Heart right ventricle (tissue), 16 donors: ENCODE measurements at regions not wholly inside any gene's neighbourhood (a gene's known extent, or its start where the extent isn't known, plus 50 kb on each side); places are given as distances from the start of the nearest gene placed in this dataset.
A peak's percentile ranks its signal among the peaks of the same experiment; 100 is the strongest.

Experiments used
- ATAC-seq, 8 donors: fragments of 200-7000 bp; cut with Tn5 transposase; one replicate each; pipeline ENCODE4 v1.9.1; 2020; ENCODE audit warnings: mild to moderate bottlenecking in 8 of 8, moderate library complexity in 8 of 8, moderate number of reproducible peaks in 1 of 8
- DNase-seq, 2 donors: peaks; one replicate each; pipeline ENCODE4 v3.0.0-alpha.2; 2020
- H3K27ac ChIP-seq, 10 donors: fragments of 200-600 bp; sonication (generic) in 2 of 10; one replicate each; pipeline versions ENCODE4 v1.5.0 to v1.8.0; 2020 to 2022; ENCODE audit warnings: mild to moderate bottlenecking in 3 of 10
- H3K27me3 ChIP-seq, 7 donors: fragments of 200-600 bp; one replicate each; pipeline ENCODE4 v1.8.0; 2021 to 2022; ENCODE audit warnings: mild to moderate bottlenecking in 2 of 7
- H3K36me3 ChIP-seq, 9 donors: fragments of 200-600 bp; sonication (generic) in 1 of 9; one replicate each; pipeline versions ENCODE4 v1.5.0 to v1.8.0; 2020 to 2022; ENCODE audit warnings: mild to moderate bottlenecking in 2 of 9
- H3K4me1 ChIP-seq, 9 donors: fragments of 200-600 bp; sonication (generic) in 1 of 9; one replicate each; pipeline versions ENCODE4 v1.5.0 to v1.8.0; 2020 to 2022; ENCODE audit warnings: mild to moderate bottlenecking in 4 of 9
- H3K4me3 ChIP-seq, 10 donors: fragments of 200-600 bp; sonication (generic) in 2 of 10; one replicate each; pipeline versions ENCODE4 v1.5.0 to v1.8.0; 2020 to 2022; ENCODE audit warnings: mild to moderate bottlenecking in 7 of 10, moderate library complexity in 2 of 10
- H3K9me3 ChIP-seq, 11 donors: fragments of 200-600 bp in 10 of 11; sonication (generic) in 2 of 11; one replicate each; pipeline versions ENCODE4 v1.5.0 to v1.8.0; 2013 to 2022; ENCODE audit warnings: mild to moderate bottlenecking in 2 of 11, control low read depth in 1 of 11, moderate library complexity in 1 of 11
- CTCF ChIP-seq, 9 donors: fragments of 200-600 bp; sonication (generic) in 2 of 9; IDR thresholded peaks; one replicate each; pipeline versions ENCODE4 v1.5.0 to v1.8.0; 2021 to 2022; ENCODE audit warnings: antibody characterized with exemption in 9 of 9, mild to moderate bottlenecking in 5 of 9, moderate library complexity in 1 of 9
- WGBS, 2 donors: extraction: QIAGEN DNeasy Blood & Tissue Kit; methylation state at CpG; one replicate each; pipeline ENCODE4 v1.1.7; 2013; ENCODE audit warnings: inconsistent platforms in 1 of 2; 5-methylcytosine and 5-hydroxymethylcytosine counted together
- intact Hi-C, 10 donors: fragments of 100-400 bp; cut with DNase I; formaldehyde crosslinking; loops; one replicate each; pipeline versions ENCODE4 v1.11.1 to v1.14.2; 2022
- donor health status: Arrhythmogenic right ventricular cardiomyopathy.
- donor health status: ischemic (EF 13 %, LVEDD 7.1; RV severe dilation, severe dysfunction).
- donor health status: healthy with polysubstance abuse.
- donor health status: DM: no; HTN: yes; CAD: no.
- donor health status: DM: no; HTN: no; CAD: no.
- donor health status: ischemic (EF 25% LVEDD 6.9; RV normal size, moderate dysfunction).
- donor health status: ischemic (EF 25% LVEDD 5.7; RV mildly dilated, moderate dysfunction).
- donor health status: healthy.
- donor health status: DM: yes; HTN: yes; CAD: no.
- donor health status: Ischemic cardiomyopathy.
- donor health status: ischemic (EF 35%, LVEDD 5.7; RV mildly dilated, moderate dysfunction).
- donor health status: nonischemic (EF 11% LVEDD 7.7; RV severe dilation, severe dysfunction).
- donor health status: DM: yes; HTN: yes; CAD: no.
- donor health status: PGD.
- donor health status: ischemic (EF 29% LVEDD 5.4; RV normal size, mild dysfunction).
- donor health status: nonischemic (EF 23%, LVEDD 6.1; RV moderate dilation, normal function).

DNA sequence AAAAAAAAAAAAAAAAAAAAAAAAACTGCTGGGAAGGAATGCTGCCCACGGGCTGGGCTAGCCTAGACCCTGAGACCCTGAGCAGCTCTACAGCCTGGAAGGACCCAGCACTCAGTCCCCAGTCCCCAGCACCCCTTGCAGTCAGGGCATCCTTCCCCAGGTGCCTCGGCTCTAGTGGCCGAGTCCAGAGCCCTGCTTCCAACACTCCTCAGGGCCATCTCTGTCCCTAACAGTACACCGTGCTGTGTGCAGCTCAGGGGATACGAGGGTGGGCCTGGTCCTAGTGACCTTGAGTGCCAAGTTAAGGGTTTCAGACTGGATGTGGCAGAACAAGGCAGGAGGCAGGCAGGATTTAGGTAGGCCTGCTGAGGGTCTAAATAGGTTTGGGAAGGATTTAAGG lies 50.2 kb upstream of the LRP8 start:
- H3K36me3 ChIP-seq = no peaks in the 10 kb centered on the region
- ATAC-seq = peak in 1 of 8 donors; percentile 18
- intact Hi-C loops = no loop called here
- H3K4me1 ChIP-seq = peaks cover 0 to 7% (median 0%) of the 10 kb centered on the region in 9 donors
- 78 to 79% methylated on average over 5 of the region's 5 CpGs for WGBS, 2 donors
- no peak for DNase-seq
- no peaks in the 10 kb centered on the region for H3K9me3 ChIP-seq
- peaks cover 0 to 34% (median 3%) of the 10 kb centered on the region in 7 donors for H3K27me3 ChIP-seq
- TF ChIP-seq CTCF (IDR thresholded peaks at IDR 0.05) = no peak
- H3K4me3 ChIP-seq = no peak overlapping the region
- no peak overlapping the region for H3K27ac ChIP-seq

- ATAC-seq (no peak), DNase-seq (no peak)
- Histone ChIP-seq H3K27me3 (peaks cover 0 to 44% (median 6%) of the 10 kb centered on the region in 7 donors), H3K36me3 (no peaks in the 10 kb centered on the region), H3K9me3 (no peaks in the 10 kb centered on the region), H3K4me3 (no peak overlapping the region), H3K4me1 (peaks cover 0 to 7% (median 0%) of the 10 kb centered on the region in 9 donors), H3K27ac (no peak overlapping the region)
- WGBS, 2 donors = 92 to 98% methylated on average over 11 of the region's 11 CpGs
- no peak for TF ChIP-seq CTCF (IDR thresholded peaks at IDR 0.05)
- intact Hi-C loops = no loop called here
Measured at GRCh38 chr1:53378932-53379661, 51.2 kb upstream of the LRP8 start.

- no peak for TF ChIP-seq CTCF (IDR thresholded peaks at IDR 0.05)
- Histone ChIP-seq H3K27me3 (peaks cover 0 to 45% (median 9%) of the 10 kb centered on the region in 7 donors), H3K4me3 (no peak overlapping the region), H3K27ac (no peak overlapping the region), H3K36me3 (no peaks in the 10 kb centered on the region), H3K4me1 (peaks cover 0 to 7% (median 0%) of the 10 kb centered on the region in 9 donors), H3K9me3 (no peaks in the 10 kb centered on the region)
- DNase-seq (no peak), ATAC-seq (peak in 2 of 8 donors; percentile 53 to 56)
- intact Hi-C loops = no loop called here
- 65 to 66% methylated on average over 4 of the region's 4 CpGs for WGBS, 2 donors
Measured at GRCh38 chr1:53379662-53380002, 51.8 kb upstream of the LRP8 start.

DNA sequence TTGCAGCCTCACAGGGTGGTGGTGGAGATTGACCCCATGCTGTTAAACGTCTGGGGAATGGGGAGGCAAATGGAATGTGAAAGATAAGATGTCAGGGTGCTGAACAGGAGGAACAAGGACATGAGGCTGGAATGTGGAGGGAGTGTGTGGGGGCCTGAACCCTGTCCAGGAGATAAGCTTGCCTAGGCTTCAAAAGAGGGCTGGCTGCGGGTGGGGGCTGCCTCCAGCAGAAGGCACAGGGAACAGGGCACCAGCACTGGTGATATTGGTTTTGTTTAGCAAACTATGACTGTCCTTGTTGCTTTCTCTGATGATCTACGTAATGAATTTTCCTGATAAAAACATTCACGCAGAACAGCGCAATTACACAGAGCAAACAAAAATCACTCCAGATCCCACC lies 52.4 kb upstream of the LRP8 start:
- WGBS, 2 donors = 47 to 48% methylated on average over 5 of the region's 5 CpGs
- Histone ChIP-seq H3K4me1 (peaks cover 0 to 7% (median 0%) of the 10 kb centered on the region in 9 donors), H3K9me3 (no peaks in the 10 kb centered on the region), H3K4me3 (no peak overlapping the region), H3K36me3 (no peaks in the 10 kb centered on the region), H3K27me3 (peaks cover 0 to 46% (median 9%) of the 10 kb centered on the region in 7 donors), H3K27ac (no peak overlapping the region)
- ATAC-seq (peak in 1 of 8 donors; percentile 7), DNase-seq (no peak)
- TF ChIP-seq CTCF (IDR thresholded peaks at IDR 0.05) = no peak
- intact Hi-C loops = no loop called here
